SU-DHL-6 (cell line): ENCODE measurements at regions not wholly inside any gene's neighbourhood (a gene's known extent, or its start where the extent isn't known, plus 50 kb on each side); places are given as distances from the start of the nearest gene placed in this dataset.
"Not testable (repeated sequence)": the region's sequence is repeated elsewhere in the genome, so short reads cannot be mapped to it uniquely, and the experiment has no call there.

Experiments
- H2AFZ ChIP-seq: fragments of 200-600 bp; sonication (generic); 2 replicates; pipeline ENCODE4 v1.6.1; 2014; ENCODE audit warnings: low read depth, mild to moderate bottlenecking, moderate library complexity, mixed read lengths, antibody characterized with exemption, low read length; ENCODE audit not compliant: severe bottlenecking
- H3F3A ChIP-seq: fragments of 200-600 bp; shearing (Covaris generic); 2 replicates; pipeline ENCODE4 v1.6.0; 2016; ENCODE audit warnings: antibody characterized with exemption, mild to moderate bottlenecking; ENCODE audit not compliant: insufficient read depth
- H3K27ac ChIP-seq: fragments of 200-600 bp; sonication (generic); 2 replicates; pipeline ENCODE4 v1.5.1; 2016; ENCODE audit warnings: low read depth, mild to moderate bottlenecking, low read length, moderate library complexity, mixed read lengths
- H3K27me3 ChIP-seq: fragments of 200-600 bp; sonication (generic), shearing (Covaris generic); 2 replicates; pipeline ENCODE4 v1.6.0; 2014; ENCODE audit warnings: mild to moderate bottlenecking, low read length
- H3K36me3 ChIP-seq: fragments of 200-600 bp; sonication (generic); 2 replicates; pipeline ENCODE4 v1.6.1; 2014; ENCODE audit warnings: mild to moderate bottlenecking, low read length, mixed read lengths
- H3K4me2 ChIP-seq: fragments of 300-600, 200-600 bp; shearing (Covaris generic), sonication (generic); 2 replicates; pipeline ENCODE4 v1.6.0; 2014; ENCODE audit warnings: low read length, low read depth, mild to moderate bottlenecking; ENCODE audit not compliant: poor library complexity, severe bottlenecking
- H3K4me3 ChIP-seq: fragments of 200-600 bp; sonication (generic); 2 replicates; pipeline ENCODE4 v1.5.1; 2014; ENCODE audit warnings: antibody characterized with exemption, low read length, mild to moderate bottlenecking, mixed read lengths; ENCODE audit not compliant: insufficient read depth, poor library complexity, severe bottlenecking
- H3K79me2 ChIP-seq: fragments of 200-600 bp; sonication (generic); 2 replicates; pipeline ENCODE4 v1.6.1; 2014; ENCODE audit warnings: mild to moderate bottlenecking, low read length, moderate library complexity; ENCODE audit not compliant: insufficient read depth
- H3K9ac ChIP-seq: fragments of 200-600 bp; sonication (generic); 2 replicates; pipeline ENCODE4 v1.7.0; 2014; ENCODE audit warnings: mild to moderate bottlenecking, low read length
- H3K9me2 ChIP-seq: fragments of 200-600 bp; sonication (generic); replicated peaks from 2 replicates; pipeline ENCODE4 v1.6.1; 2014; ENCODE audit warnings: low read length; ENCODE audit not compliant: insufficient read depth
- H3K9me3 ChIP-seq: fragments of 200-600 bp; sonication (generic); 2 replicates; pipeline ENCODE4 v1.6.1; 2014; ENCODE audit warnings: low read length, mixed read lengths; ENCODE audit not compliant: insufficient read depth
- H4K20me1 ChIP-seq: fragments of 200-600 bp; sonication (generic); 2 replicates; pipeline ENCODE4 v1.6.1; 2014; ENCODE audit warnings: low read depth, mild to moderate bottlenecking, antibody characterized with exemption, low read length, moderate library complexity, mixed read lengths
- CTCF ChIP-seq: fragments of 200-600 bp; sonication (generic); IDR thresholded peaks from one replicate; pipeline ENCODE4 v1.5.1; 2017; ENCODE audit warnings: antibody characterized with exemption, mild to moderate bottlenecking, low read length, moderate library complexity; ENCODE audit not compliant: insufficient read depth, poor library complexity, severe bottlenecking
- EZH2phosphoT487 ChIP-seq: fragments of 200-600 bp; sonication (generic), shearing (Covaris generic); conservative IDR thresholded peaks from 2 replicates; pipeline ENCODE4 v1.6.1; 2018; ENCODE audit warnings: mild to moderate bottlenecking, antibody characterized with exemption, low read length, moderate library complexity, mixed read lengths

- Histone ChIP-seq H3K27me3 (no peaks in the 10 kb centered on the region), H4K20me1 (no peaks in the 10 kb centered on the region), H3K79me2 (no peaks in the 10 kb centered on the region), H3K36me3 (no peaks in the 10 kb centered on the region), H3K27ac (no peak overlapping the region), H3K4me3 (no peak overlapping the region), H3K9me2 (no peaks in the 10 kb centered on the region), H3K9ac (no peak overlapping the region), H3F3A (no peaks in the 10 kb centered on the region), H3K4me2 (no peak overlapping the region), H2AFZ (no peak overlapping the region), H3K9me3 (no peaks in the 10 kb centered on the region)
- no peak for TF ChIP-seq CTCF
- TF ChIP-seq EZH2phosphoT487: no peak
These were observed 51.7 kb upstream of the MYO10 start for GRCh38 chr5:16987776-16988175.

- not testable (repeated sequence) for H3K4me3 ChIP-seq, H3K27me3 ChIP-seq, H3K4me2 ChIP-seq, H3F3A ChIP-seq, H2AFZ ChIP-seq, H3K79me2 ChIP-seq, H4K20me1 ChIP-seq, H3K9ac ChIP-seq, H3K9me2 ChIP-seq, H3K27ac ChIP-seq, H3K36me3 ChIP-seq, H3K9me3 ChIP-seq
These were observed 54.9 kb upstream of the MYO10 start for GRCh38 chr5:16990817-16991520.

GRCh38 chr5:16992006-16992405 lies 55.9 kb upstream of the MYO10 start:
- Histone ChIP-seq H3K36me3 (no peaks in the 10 kb centered on the region), H2AFZ (no peak overlapping the region), H3K79me2 (no peaks in the 10 kb centered on the region), H3K27me3 (no peaks in the 10 kb centered on the region), H3K4me3 (no peak overlapping the region), H3K27ac (no peak overlapping the region), H3K9me2 (no peaks in the 10 kb centered on the region), H3F3A (no peaks in the 10 kb centered on the region), H3K9me3 (no peaks in the 10 kb centered on the region), H4K20me1 (no peaks in the 10 kb centered on the region), H3K4me2 (no peak overlapping the region), H3K9ac (no peak overlapping the region)
- TF ChIP-seq EZH2phosphoT487: no peak
- TF ChIP-seq CTCF: no peak

GRCh38 chr5:16992444-16992843 lies 56.4 kb upstream of the MYO10 start:
- Histone ChIP-seq H3K9me3 (no peaks in the 10 kb centered on the region), H3K9ac (no peak overlapping the region), H3K4me3 (no peak overlapping the region), H3K27ac (no peak overlapping the region), H3K36me3 (no peaks in the 10 kb centered on the region), H3K4me2 (no peak overlapping the region), H3F3A (no peaks in the 10 kb centered on the region), H3K27me3 (no peaks in the 10 kb centered on the region), H2AFZ (no peak overlapping the region), H4K20me1 (no peaks in the 10 kb centered on the region), H3K9me2 (no peaks in the 10 kb centered on the region), H3K79me2 (no peaks in the 10 kb centered on the region)
- TF ChIP-seq CTCF: no peak
- TF ChIP-seq EZH2phosphoT487: no peak
